ENCODE measurements at regions not wholly inside any gene's neighbourhood (a gene's known extent, or its start where the extent isn't known, plus 50 kb on each side); places are given as distances from the start of the nearest gene placed in this dataset.

DNA sequence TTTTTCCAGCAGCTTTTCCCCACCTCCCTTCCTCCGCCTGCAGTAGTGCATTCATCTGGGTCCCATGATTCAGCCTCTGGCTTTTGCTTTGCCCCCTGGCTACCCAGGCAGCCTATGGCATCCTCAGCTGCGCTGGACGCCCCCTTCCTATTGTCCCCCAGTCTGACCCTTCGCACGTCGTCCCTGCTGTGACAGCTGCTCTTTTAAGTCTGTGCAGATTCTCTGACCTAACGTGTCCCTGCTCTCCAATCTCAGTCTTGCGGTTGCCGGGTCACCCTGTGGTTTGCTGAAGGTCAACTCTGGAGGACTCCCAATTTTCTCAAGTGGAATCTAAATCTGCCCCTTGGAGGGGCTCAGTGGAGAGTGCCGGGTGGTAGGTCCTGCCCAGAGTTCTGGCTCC lies 294.3 kb downstream of the CDC5L start:
- H3K4me3 ChIP-seq (replicated peaks; ENCODE audit: low read depth, low read length) = no peak overlapping the region
- no peak for DNase-seq (ENCODE audit: extremely low read depth, insufficient read length)
- TF ChIP-seq, protein P1, sequence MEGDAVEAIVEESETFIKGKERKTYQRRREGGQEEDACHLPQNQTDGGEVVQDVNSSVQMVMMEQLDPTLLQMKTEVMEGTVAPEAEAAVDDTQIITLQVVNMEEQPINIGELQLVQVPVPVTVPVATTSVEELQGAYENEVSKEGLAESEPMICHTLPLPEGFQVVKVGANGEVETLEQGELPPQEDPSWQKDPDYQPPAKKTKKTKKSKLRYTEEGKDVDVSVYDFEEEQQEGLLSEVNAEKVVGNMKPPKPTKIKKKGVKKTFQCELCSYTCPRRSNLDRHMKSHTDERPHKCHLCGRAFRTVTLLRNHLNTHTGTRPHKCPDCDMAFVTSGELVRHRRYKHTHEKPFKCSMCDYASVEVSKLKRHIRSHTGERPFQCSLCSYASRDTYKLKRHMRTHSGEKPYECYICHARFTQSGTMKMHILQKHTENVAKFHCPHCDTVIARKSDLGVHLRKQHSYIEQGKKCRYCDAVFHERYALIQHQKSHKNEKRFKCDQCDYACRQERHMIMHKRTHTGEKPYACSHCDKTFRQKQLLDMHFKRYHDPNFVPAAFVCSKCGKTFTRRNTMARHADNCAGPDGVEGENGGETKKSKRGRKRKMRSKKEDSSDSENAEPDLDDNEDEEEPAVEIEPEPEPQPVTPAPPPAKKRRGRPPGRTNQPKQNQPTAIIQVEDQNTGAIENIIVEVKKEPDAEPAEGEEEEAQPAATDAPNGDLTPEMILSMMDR (IDR thresholded peaks at IDR 0.05; ENCODE audit: insufficient read depth, low read length, poor library complexity, severe bottlenecking) = no peak

DNA sequence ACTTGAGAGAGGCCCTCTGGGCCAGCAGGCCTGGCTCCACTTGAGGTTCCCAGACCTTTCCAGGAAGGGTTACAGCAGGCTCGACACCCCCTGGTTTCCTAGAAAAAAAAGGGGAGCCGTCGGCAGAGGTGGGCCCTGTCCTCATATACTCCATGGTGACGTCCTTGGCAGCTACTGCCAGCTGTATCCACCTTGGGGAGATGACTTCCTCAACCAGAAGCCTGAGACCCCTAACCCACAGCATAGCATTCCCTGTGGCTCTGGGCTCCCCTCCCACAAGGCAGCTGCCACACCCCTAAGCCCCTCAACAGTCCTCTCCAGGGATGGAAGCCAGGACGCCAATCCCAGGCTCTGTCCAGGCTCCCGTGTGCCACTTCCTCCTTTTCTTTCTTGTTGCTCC lies 294.8 kb downstream of the CDC5L start:
- no peaks in the 10 kb centered on the region; the same call in 1 of the 2 replicates for H3K27me3 ChIP-seq (replicated peaks; ENCODE audit: control insufficient read depth, insufficient read depth, low read length)
- TF ChIP-seq, protein P1 (IDR thresholded peaks at IDR 0.05; ENCODE audit: insufficient read depth, low read length, poor library complexity, severe bottlenecking) = no peak

More for the DNA sequence above, 294.3 kb downstream of the CDC5L start:
- no peaks in the 10 kb centered on the region; the same call in 1 of the 2 replicates for H3K27me3 ChIP-seq (replicated peaks; ENCODE audit: control insufficient read depth, insufficient read depth, low read length)
- no peaks in the 10 kb centered on the region for H3K36me3 ChIP-seq (ENCODE audit: control insufficient read depth, insufficient read depth, low read length)

DNA sequence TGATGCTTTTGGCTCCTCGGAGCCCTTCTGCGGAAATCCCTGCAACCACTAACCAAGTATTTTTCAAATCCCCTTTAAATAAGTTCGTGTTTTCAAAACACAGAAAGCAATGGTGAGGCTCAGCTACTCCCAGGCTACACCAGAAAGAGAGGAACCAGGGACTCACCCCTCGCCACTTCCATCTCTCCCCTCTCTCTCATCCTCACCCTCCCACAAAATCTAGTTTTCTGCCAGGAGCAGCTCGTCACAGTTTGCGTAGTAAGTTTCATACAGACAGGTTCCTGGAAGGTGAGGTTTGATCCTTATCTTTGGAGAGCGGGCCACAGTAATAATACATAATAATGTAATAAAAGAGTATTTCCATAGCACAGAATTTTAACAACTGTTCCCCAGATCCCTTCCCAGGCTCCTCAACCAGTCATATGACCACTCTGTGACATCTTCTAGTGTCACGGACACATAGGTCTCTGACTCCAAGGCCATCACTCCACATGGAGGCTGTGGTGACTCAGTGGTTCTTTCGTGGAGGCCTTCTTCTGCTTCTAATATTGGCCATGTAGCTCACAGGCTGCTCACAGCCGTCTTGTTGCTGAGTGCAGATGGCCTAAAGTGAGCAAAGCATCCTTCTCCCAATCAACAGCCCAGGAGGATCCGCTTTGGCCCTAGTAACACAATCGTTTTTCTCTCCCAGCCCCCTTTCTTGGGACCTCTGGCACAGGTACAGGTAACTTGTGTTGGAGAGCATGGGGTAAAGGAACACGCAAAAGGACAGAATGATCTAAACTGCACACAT lies 295.7 kb downstream of the CDC5L start:
- Histone ChIP-seq H3K27me3 (replicated peaks; ENCODE audit: control insufficient read depth, insufficient read depth, low read length) (no peaks in the 10 kb centered on the region; the same call in 1 of the 2 replicates), H3K4me3 (replicated peaks; ENCODE audit: low read depth, low read length) (no peak overlapping the region), H3K36me3 (ENCODE audit: control insufficient read depth, insufficient read depth, low read length) (no peaks in the 10 kb centered on the region)
- DNase-seq (ENCODE audit: extremely low read depth, insufficient read length) = no peak
- TF ChIP-seq, protein P1 (IDR thresholded peaks at IDR 0.05; ENCODE audit: insufficient read depth, low read length, poor library complexity, severe bottlenecking) = no peak

More for the DNA sequence above, 294.8 kb downstream of the CDC5L start:
- no peak for DNase-seq (ENCODE audit: extremely low read depth, insufficient read length)
- no peaks in the 10 kb centered on the region for H3K36me3 ChIP-seq (ENCODE audit: control insufficient read depth, insufficient read depth, low read length)
- no peak overlapping the region for H3K4me3 ChIP-seq (replicated peaks; ENCODE audit: low read depth, low read length)

DNA sequence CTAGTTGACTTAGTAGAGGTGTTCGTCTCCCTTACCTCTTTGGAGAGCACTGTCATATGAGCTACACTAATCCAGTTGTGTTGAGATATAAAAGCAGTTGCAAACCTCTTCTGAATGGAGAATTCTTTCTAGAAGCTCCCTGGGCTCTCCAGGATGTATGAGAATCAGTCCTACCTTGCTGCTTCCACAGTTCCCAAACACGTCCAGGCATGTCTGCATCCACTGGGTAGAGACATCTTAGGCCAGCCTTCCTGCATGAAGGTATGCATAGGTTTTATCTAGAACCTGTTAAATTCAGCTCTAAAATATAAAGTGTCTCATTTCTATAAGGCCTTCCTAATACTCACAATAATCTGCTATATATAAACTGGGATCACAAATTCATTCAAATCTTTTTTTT lies 297.7 kb downstream of the CDC5L start:
- DNase-seq (ENCODE audit: extremely low read depth, insufficient read length) = no peak
- TF ChIP-seq, protein P1 (IDR thresholded peaks at IDR 0.05; ENCODE audit: insufficient read depth, low read length, poor library complexity, severe bottlenecking) = no peak
- H3K27me3 ChIP-seq (replicated peaks; ENCODE audit: control insufficient read depth, insufficient read depth, low read length) = no peaks in the 10 kb centered on the region

DNA sequence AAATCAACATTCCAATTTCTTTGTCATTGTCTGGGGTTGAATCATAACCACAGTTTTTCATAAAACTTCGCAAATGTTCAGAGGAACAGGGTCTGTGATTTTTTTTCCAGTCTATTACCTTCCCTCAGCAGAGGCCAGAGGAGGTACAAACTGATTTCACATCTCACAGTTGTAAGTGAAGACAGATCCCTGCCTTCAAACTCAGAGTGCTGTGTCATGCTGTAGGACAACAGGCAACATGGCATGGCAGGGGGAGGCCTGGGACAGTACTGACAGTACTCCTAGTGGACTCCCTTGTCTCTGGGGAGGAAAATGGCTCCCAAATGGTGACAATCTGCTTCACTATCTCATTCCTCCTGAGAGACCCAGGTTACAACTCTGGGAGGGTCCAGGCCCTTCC lies 308.6 kb downstream of the CDC5L start:
- no peak overlapping the region for H3K4me3 ChIP-seq (replicated peaks; ENCODE audit: low read depth, low read length)
- TF ChIP-seq, protein P1 (IDR thresholded peaks at IDR 0.05; ENCODE audit: insufficient read depth, low read length, poor library complexity, severe bottlenecking) = no peak
- H3K36me3 ChIP-seq (ENCODE audit: control insufficient read depth, insufficient read depth, low read length) = no peaks in the 10 kb centered on the region
- DNase-seq (ENCODE audit: extremely low read depth, insufficient read length) = no peak
- H3K27me3 ChIP-seq (replicated peaks; ENCODE audit: control insufficient read depth, insufficient read depth, low read length) = no peaks in the 10 kb centered on the region

More for the DNA sequence above, 297.7 kb downstream of the CDC5L start:
- H3K4me3 ChIP-seq (replicated peaks; ENCODE audit: low read depth, low read length) = no peak overlapping the region
- no peaks in the 10 kb centered on the region for H3K36me3 ChIP-seq (ENCODE audit: control insufficient read depth, insufficient read depth, low read length)
